CD14-positive monocyte (primary cell): ENCODE measurements at regions not wholly inside any gene's neighbourhood (a gene's known extent, or its start where the extent isn't known, plus 50 kb on each side); places are given as distances from the start of the nearest gene placed in this dataset.

Experiments used
- DNase-seq, 3 donors: peaks; one replicate each; pipeline ENCODE4 v3.0.0-alpha.2; 2011 to 2022
- H2AFZ ChIP-seq: 2 replicates; pipeline ENCODE4 v1.6.0; 2012; ENCODE audit warnings: mild to moderate bottlenecking, low read depth, low read length, inconsistent platforms; ENCODE audit not compliant: insufficient read depth, poor library complexity, severe bottlenecking
- H3K27ac ChIP-seq, 2 donors: 1 replicate in 1 of 2; 2 replicates in 1 of 2; pipeline ENCODE4 v1.5.1; 2012 to 2013; ENCODE audit warnings: low read length in 2 of 2, control low read depth in 1 of 2, inconsistent platforms in 1 of 2, low read depth in 1 of 2, mild to moderate bottlenecking in 1 of 2
- H3K27me3 ChIP-seq, 2 donors: one replicate each; pipeline versions ENCODE4 v1.6.0 to v1.6.1; 2011 to 2013; ENCODE audit warnings: low read length in 2 of 2; ENCODE audit not compliant: control insufficient read depth in 2 of 2, insufficient read depth in 2 of 2
- H3K36me3 ChIP-seq, 2 donors: replicated peaks in 1 of 2; 1 replicate in 1 of 2; 2 replicates in 1 of 2; pipeline versions ENCODE4 v1.5.1 to v1.6.1; 2012 to 2013; ENCODE audit warnings: low read length in 2 of 2, control low read depth in 1 of 2, inconsistent platforms in 1 of 2, mild to moderate bottlenecking in 1 of 2; ENCODE audit not compliant: insufficient read depth in 2 of 2, control insufficient read depth in 1 of 2
- H3K4me1 ChIP-seq, 2 donors: 1 replicate in 1 of 2; 2 replicates in 1 of 2; pipeline versions ENCODE4 v1.5.1 to v1.6.1; 2012 to 2013; ENCODE audit warnings: low read length in 2 of 2, control low read depth in 1 of 2, inconsistent platforms in 1 of 2, mild to moderate bottlenecking in 1 of 2, moderate library complexity in 1 of 2; ENCODE audit not compliant: insufficient read depth in 2 of 2, control insufficient read depth in 1 of 2
- H3K4me2 ChIP-seq: replicated peaks from 2 replicates; pipeline ENCODE3; 2012; ENCODE audit warnings: low read length, moderate library complexity, mild to moderate bottlenecking; ENCODE audit not compliant: poor library complexity, severe bottlenecking; ENCODE audit errors: extremely low read depth
- H3K4me3 ChIP-seq, 3 experiments: fragments of 200-600 bp in 1 of 3; sonication (generic) in 1 of 3; replicated peaks in 1 of 3; 1 replicate in 2 of 3; 2 replicates in 1 of 3; pipeline ENCODE4 v1.5.1; 2011 to 2013; ENCODE audit warnings: low read length in 3 of 3, mild to moderate bottlenecking in 3 of 3, control low read depth in 2 of 3, low read depth in 2 of 3, inconsistent platforms in 1 of 3, moderate library complexity in 1 of 3
- H3K79me2 ChIP-seq: 2 replicates; pipeline ENCODE4 v1.6.0; 2012; ENCODE audit warnings: mild to moderate bottlenecking, control low read depth, inconsistent platforms, low read length, moderate library complexity; ENCODE audit not compliant: insufficient read depth
- H3K9ac ChIP-seq: 2 replicates; pipeline ENCODE4 v1.6.0; 2017; ENCODE audit warnings: low read length, mild to moderate bottlenecking; ENCODE audit not compliant: insufficient read depth, poor library complexity, severe bottlenecking
- H3K9me3 ChIP-seq, 2 donors: replicated peaks in 1 of 2; 1 replicate in 1 of 2; 2 replicates in 1 of 2; pipeline versions ENCODE4 v1.5.1 to v1.6.1; 2012 to 2013; ENCODE audit warnings: low read length in 2 of 2, control low read depth in 1 of 2; ENCODE audit not compliant: control insufficient read depth in 1 of 2, insufficient read depth in 1 of 2
- H4K20me1 ChIP-seq: 2 replicates; pipeline ENCODE4 v1.6.0; 2012; ENCODE audit warnings: mild to moderate bottlenecking, low read length, control low read depth, moderate library complexity; ENCODE audit not compliant: insufficient read depth
- H3K27ac Mint-ChIP-seq, 7 donors: one replicate each; pipeline ENCODE4 v1.8.0; 2020; ENCODE audit warnings: mild to moderate bottlenecking in 7 of 7, mixed read lengths in 7 of 7, moderate library complexity in 6 of 7, inconsistent platforms in 2 of 7
- H3K27me3 Mint-ChIP-seq, 3 donors: one replicate each; pipeline ENCODE4 v1.8.0; 2021 to 2022; ENCODE audit warnings: low read depth in 3 of 3, mild to moderate bottlenecking in 3 of 3, mixed read lengths in 3 of 3, moderate library complexity in 3 of 3, inconsistent platforms in 1 of 3
- H3K36me3 Mint-ChIP-seq, 2 donors: one replicate each; pipeline ENCODE4 v1.8.0; 2020; ENCODE audit warnings: mixed read lengths in 2 of 2, inconsistent platforms in 1 of 2, mild to moderate bottlenecking in 1 of 2
- H3K4me1 Mint-ChIP-seq: one replicate; pipeline ENCODE4 v1.8.0; 2020; ENCODE audit warnings: mild to moderate bottlenecking, mixed read lengths
- H3K4me3 Mint-ChIP-seq, 2 donors: one replicate each; pipeline ENCODE4 v1.8.0; 2020; ENCODE audit warnings: mild to moderate bottlenecking in 2 of 2, mixed read lengths in 2 of 2, moderate library complexity in 1 of 2
- H3K9me3 Mint-ChIP-seq, 7 donors: one replicate each; pipeline ENCODE4 v1.8.0; 2020 to 2022; ENCODE audit warnings: mixed read lengths in 7 of 7, mild to moderate bottlenecking in 6 of 7, moderate library complexity in 6 of 7, inconsistent platforms in 2 of 7
- CTCF ChIP-seq: fragments of 200-600 bp; IDR thresholded peaks from one replicate; pipeline ENCODE4 v1.8.0; 2022; ENCODE audit warnings: antibody characterized with exemption, mild to moderate bottlenecking
- WGBS: methylation state at CpG from one replicate; pipeline ENCODE4 v1.1.5; 2013; ENCODE audit warnings: missing lambda C conversion rate; ENCODE audit not compliant: insufficient coverage; 5-methylcytosine and 5-hydroxymethylcytosine counted together
- intact Hi-C, 2 donors: fragments of 100-400 bp; cut with micrococcal nuclease; formaldehyde crosslinking; loops; one replicate each; pipeline versions ENCODE4 v1.15.0 to v1.15.1; 2023

- Histone ChIP-seq H3K9me3 (no peaks in the 10 kb centered on the region), H3K4me2 (no peak overlapping the region), H3K27ac (no peak overlapping the region), H3K36me3 (no peaks in the 10 kb centered on the region), H3K4me3 (no peak overlapping the region), H4K20me1 (no peaks in the 10 kb centered on the region), H3K9ac (no peak overlapping the region), H3K27me3 (no peaks in the 10 kb centered on the region), H3K4me1 (no peaks in the 10 kb centered on the region), H2AFZ (no peak overlapping the region), H3K79me2 (no peaks in the 10 kb centered on the region)
- Mint-ChIP-seq H3K36me3 (no peaks in the 10 kb centered on the region), H3K27ac (no peak overlapping the region), H3K4me1 (no peaks in the 10 kb centered on the region), H3K4me3 (no peak overlapping the region), H3K9me3 (peaks cover 0 to 5% (median 3%) of the 10 kb centered on the region in 7 donors), H3K27me3 (no peaks in the 10 kb centered on the region)
- no peak for TF ChIP-seq CTCF
- intact Hi-C loops: no loop called here
- no peak for DNase-seq
- no CpG with 5 or more reads among the region's 2 CpGs for WGBS
Observed at GRCh38 chr2:189261431-189261841, 81.9 kb upstream of the COL5A2 start.

GRCh38 chr2:189261916-189262315 is 82.4 kb upstream of the COL5A2 start:
- H3K4me3 ChIP-seq: no peak overlapping the region
- H3K4me1 ChIP-seq: no peaks in the 10 kb centered on the region
- no peaks in the 10 kb centered on the region for H3K27me3 ChIP-seq
- no peaks in the 10 kb centered on the region for H3K27me3 Mint-ChIP-seq
- intact Hi-C loops: no loop called here
- H3K4me1 Mint-ChIP-seq: no peaks in the 10 kb centered on the region
- no peaks in the 10 kb centered on the region for H3K79me2 ChIP-seq
- no peak overlapping the region for H3K27ac Mint-ChIP-seq
- H2AFZ ChIP-seq: no peak overlapping the region
- H3K4me3 Mint-ChIP-seq: no peak overlapping the region
- H3K9ac ChIP-seq: no peak overlapping the region
- no peaks in the 10 kb centered on the region for H3K36me3 ChIP-seq
- H3K9me3 Mint-ChIP-seq: peaks cover 0 to 5% (median 3%) of the 10 kb centered on the region in 7 donors
- H4K20me1 ChIP-seq: no peaks in the 10 kb centered on the region
- no peaks in the 10 kb centered on the region for H3K9me3 ChIP-seq
- DNase-seq: no peak
- TF ChIP-seq CTCF: no peak
- WGBS: no CpG with 5 or more reads among the region's 1 CpG
- no peaks in the 10 kb centered on the region for H3K36me3 Mint-ChIP-seq
- H3K27ac ChIP-seq: no peak overlapping the region
- H3K4me2 ChIP-seq: no peak overlapping the region
